COLO829 (cell line): ENCODE measurements at regions not wholly inside any gene's neighbourhood (a gene's known extent, or its start where the extent isn't known, plus 50 kb on each side); places are given as distances from the start of the nearest gene placed in this dataset.
"Not testable (repeated sequence)": the region's sequence is repeated elsewhere in the genome, so short reads cannot be mapped to it uniquely, and the experiment has no call there.

Experiments used
- DNase-seq: peaks from one replicate; pipeline ENCODE4 v3.0.0; 2012; ENCODE audit warnings: low spot score

GRCh38 chr2:239726631-239727181 is 298.4 kb downstream of the NDUFA10 start:
- no peak for DNase-seq

- DNase-seq = no peak
Observed at GRCh38 chr2:239726091-239726591, 299.0 kb downstream of the NDUFA10 start.

GRCh38 chr2:239725551-239725890 is 299.6 kb downstream of the NDUFA10 start:
- no peak for DNase-seq

GRCh38 chr2:239724851-239725550 is 300.1 kb downstream of the NDUFA10 start:
- DNase-seq = no peak

- DNase-seq = no peak
Observed at GRCh38 chr2:239724194-239724849, 300.8 kb downstream of the NDUFA10 start.

- no peak for DNase-seq
Observed at GRCh38 chr2:239723486-239724193, 301.5 kb downstream of the NDUFA10 start.

- no peak for DNase-seq
Observed at GRCh38 chr2:239722760-239723470, 302.2 kb downstream of the NDUFA10 start.

- DNase-seq = no peak
Observed at GRCh38 chr2:239721991-239722759, 303.0 kb downstream of the NDUFA10 start.

- no peak for DNase-seq
Observed at GRCh38 chr2:239721531-239721930, 303.6 kb downstream of the NDUFA10 start.

- DNase-seq = no peak
Observed at GRCh38 chr2:239720361-239721360, 304.5 kb downstream of the NDUFA10 start.

- DNase-seq = no peak
Observed at GRCh38 chr2:239719791-239720360, 305.3 kb downstream of the NDUFA10 start.

- DNase-seq = not testable (repeated sequence)
Observed at GRCh38 chr2:239718991-239719390, 306.2 kb downstream of the NDUFA10 start.

- no peak for DNase-seq
Observed at GRCh38 chr2:239717706-239718105, 307.4 kb downstream of the NDUFA10 start.

GRCh38 chr2:239717319-239717675 is 307.8 kb downstream of the NDUFA10 start:
- no peak for DNase-seq

GRCh38 chr2:239716536-239717318 is 308.4 kb downstream of the NDUFA10 start:
- DNase-seq = no peak

- no peak for DNase-seq
Observed at GRCh38 chr2:239716009-239716408, 309.1 kb downstream of the NDUFA10 start.

GRCh38 chr2:239715606-239716005 is 309.5 kb downstream of the NDUFA10 start:
- DNase-seq = no peak

GRCh38 chr2:239715202-239715601 is 309.9 kb downstream of the NDUFA10 start:
- DNase-seq = no peak

GRCh38 chr2:239714116-239714515 is 311.0 kb downstream of the NDUFA10 start:
- DNase-seq = no peak
